ENCODE measurements at regions not wholly inside any gene's neighbourhood (a gene's known extent, or its start where the extent isn't known, plus 50 kb on each side); places are given as distances from the start of the nearest gene placed in this dataset.
A peak's percentile ranks its signal among the peaks of the same experiment; 100 is the strongest.

DNA sequence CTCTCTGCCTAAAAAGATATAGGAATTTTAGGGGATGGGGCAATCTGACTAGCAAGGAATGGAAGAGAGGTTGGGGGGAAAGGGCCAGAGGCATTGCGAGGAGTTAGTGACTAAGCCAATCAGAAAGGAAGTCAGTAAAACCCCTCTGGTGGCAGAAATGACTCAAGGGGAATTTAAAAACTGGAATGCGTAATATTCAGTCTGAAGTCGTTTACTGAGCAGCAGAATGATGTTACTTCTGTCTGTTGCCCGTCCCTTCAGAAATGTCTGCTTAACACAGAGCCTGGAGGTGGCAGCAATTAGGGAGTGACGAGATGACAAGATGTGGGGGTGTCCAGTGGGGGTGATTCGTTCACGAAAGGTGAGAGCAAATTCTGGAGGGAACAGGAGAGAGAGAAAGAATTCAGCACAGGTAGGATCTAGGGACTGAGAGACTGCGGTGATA, 107.7 kb upstream of the CLMP start:
- peak; percentile 66 for DNase-seq

DNA sequence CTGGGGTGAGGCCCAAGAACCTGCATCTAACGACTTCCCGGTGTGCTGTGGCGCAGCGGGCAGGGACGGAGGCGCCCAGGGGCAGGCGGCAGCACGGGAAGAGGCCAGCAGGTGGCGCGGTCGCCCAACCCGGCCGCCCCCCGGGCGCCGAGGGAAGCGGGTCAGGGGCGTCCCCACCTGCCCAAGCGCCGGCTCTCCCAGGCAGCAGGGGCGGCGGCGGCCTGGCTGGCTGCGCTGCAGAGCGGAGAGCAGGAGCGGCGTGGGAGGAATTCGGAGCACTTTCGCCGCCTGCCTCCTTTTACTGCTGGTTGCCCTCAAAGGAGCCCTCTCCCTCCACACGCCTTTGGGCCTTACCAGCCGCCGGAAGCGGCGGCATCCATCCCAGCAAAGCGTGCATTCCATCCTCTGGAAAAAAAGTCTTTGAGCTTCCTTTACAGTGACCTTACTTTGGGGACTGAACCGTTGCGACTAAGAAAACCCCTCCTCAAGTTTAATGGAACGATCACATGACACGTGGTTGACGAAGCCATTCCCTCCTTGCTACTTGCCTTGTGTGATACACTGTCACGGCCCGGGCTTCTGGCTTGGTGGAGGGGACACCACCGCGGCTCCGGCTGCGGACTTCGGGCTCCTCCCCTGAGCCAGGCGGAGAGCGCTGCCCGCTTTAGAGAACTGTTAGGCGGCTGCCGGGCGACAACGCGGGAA, 106.8 kb upstream of the CLMP start:
- peak; percentile 92 for DNase-seq

GRCh38 chr11:123301013-123301591, 106.1 kb upstream of the CLMP start:
- no peak for DNase-seq

GRCh38 chr11:123299721-123300120, 104.7 kb upstream of the CLMP start:
- no peak for DNase-seq

GRCh38 chr11:123298488-123299447, 103.7 kb upstream of the CLMP start:
- DNase-seq, result peak; percentile 72

DNA sequence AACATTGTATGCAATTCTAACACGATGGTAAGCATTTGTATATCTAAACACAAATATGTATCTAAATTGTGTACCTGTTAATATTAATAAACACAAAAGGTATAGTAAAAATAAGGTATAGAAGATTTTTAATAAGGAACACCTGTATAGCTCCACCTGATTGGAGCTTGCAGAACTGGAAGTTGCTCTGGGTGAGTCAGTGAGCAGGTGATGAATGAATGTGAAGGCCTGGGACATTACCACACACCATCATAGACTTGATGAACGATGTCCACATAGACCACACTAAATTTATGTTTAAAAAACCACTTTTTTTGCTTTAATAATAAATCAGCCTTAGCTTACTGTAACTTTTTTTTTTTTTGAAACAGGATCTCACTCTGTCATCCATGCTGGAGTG, 97.6 kb upstream of the CLMP start:
- no peak for DNase-seq

DNA sequence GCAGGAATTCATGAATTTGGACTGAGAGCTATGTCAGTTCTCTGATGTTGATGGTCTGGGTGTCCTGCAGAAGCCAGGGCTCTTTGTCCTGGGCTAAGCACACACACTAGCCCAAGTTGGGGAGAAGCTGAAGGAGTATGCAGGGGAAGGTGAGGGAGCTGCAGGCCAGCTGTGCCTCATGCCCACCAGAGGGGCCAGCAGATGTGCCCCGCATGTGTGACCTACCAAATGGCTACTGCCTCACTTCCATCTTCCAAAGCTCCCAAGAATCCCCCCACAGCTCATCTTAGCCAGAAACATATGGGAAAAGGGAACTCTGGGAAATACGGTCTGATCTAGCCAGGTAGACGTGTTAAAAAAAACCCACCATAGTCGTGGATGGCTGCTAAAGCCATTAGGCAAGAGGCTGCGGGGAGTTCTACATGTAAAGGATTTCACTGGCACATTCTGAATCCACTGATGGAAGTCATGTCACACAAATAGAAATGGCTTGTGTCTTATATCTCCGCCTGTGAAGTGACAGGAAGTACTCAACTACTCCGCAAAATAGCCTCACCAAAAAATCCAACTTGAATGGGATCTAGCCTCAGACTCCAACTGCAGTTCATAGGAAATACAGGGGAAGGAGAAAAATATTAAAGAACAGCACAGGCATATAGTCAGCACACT, 96.3 kb upstream of the CLMP start:
- DNase-seq, result no peak

- no peak for DNase-seq
Observed at GRCh38 chr11:123286761-123287160, 91.7 kb upstream of the CLMP start.

- no peak for DNase-seq
Observed at GRCh38 chr11:123286255-123286654, 91.2 kb upstream of the CLMP start.

DNA sequence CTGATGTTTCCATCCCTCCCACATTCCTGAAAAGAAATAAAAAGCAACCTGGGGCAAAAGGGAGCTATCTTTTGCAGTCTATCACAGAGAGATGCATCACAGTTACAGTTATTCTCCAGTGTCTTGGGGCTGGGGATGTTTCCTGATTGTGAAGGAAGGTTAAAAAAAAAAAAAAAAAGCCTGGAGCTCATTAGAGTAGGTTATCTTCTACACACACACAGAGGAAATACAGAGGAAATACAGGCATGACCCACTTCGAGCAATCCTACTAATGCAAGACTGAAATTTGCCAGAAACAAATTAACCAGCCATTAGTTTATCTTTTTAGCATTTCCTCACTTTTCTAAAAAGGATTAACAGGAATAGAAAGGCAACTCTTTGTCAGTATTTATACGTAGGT, 89.4 kb upstream of the CLMP start:
- no peak for DNase-seq

DNA sequence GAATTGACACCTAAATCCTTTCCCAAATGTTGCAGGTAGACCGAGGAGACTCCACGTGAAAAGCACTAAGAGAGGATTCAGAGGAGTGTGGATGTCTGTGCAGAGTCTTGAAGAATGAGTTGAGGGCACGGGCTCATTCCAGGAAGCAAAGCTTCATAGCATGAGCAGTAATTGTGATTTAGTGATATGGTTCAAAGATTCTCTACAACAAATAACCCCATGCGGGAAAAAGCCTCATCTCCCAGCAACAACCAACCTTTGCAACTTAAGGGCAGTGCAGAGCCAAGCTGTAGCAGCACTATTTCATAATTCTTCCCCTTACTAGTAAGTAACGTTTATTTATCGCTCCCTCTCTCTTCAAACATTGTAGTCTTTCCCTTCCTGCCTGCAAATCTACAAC, 87.5 kb upstream of the CLMP start:
- DNase-seq, result no peak

DNA sequence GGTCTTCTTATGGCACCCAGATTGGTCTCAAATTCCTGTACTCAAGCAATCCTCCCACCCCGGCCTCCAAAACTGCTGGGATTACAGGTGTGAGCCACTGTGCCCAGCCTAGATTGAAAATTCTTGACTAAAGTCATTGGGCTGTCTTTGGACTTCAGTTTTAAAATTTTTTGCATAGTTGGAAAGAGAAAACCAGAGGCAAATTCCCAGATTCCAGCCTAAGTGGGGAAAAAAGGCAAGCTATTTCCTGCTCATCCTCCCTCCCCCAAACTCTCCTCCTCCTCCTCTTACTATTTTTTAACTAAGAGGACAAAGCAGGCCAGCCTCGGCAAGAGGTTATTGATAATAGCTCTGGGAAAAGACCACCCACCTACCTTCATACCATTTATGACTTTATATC, 78.6 kb upstream of the CLMP start:
- no peak for DNase-seq

- no peak for DNase-seq
Observed at GRCh38 chr11:123272565-123272964, 77.5 kb upstream of the CLMP start.

DNA sequence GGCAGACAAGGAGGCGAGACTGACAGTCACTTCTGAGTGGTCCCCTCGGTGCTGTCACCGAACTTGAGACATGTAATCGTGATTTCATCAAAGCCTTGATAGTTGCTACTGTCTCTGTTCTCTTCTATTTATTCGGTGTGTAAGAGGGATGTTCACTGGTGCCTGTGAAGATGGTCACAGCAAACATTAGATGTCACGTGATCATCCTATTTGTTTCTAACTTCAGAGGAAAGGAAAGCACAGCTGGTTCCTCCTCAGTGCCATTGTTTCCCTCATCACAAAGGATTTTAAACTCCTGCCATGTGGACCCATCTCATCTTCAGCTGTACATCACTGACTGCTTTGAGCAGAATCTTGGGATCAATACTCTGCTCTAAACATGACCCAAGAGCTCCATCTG, 73.1 kb upstream of the CLMP start:
- DNase-seq, result no peak

DNA sequence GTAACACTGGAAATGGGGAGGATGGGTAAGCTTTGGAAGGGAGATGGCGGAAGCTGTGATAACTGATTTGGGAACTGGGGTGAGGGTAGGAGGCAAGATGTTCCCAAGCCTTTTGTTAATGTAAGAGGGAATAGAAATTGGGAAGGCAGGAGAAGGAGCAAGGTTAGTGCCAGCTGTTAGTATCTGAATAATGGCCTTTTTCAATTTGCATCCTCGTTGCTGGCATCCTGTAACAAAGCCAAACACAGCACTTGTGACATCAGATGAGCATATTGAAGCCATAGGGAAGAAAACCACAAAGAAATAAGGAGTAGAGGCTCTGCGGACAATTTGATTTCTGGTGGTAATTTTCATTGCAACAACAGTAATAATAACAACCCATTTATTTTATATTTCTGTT, 70.9 kb upstream of the CLMP start:
- DNase-seq, result no peak

DNA sequence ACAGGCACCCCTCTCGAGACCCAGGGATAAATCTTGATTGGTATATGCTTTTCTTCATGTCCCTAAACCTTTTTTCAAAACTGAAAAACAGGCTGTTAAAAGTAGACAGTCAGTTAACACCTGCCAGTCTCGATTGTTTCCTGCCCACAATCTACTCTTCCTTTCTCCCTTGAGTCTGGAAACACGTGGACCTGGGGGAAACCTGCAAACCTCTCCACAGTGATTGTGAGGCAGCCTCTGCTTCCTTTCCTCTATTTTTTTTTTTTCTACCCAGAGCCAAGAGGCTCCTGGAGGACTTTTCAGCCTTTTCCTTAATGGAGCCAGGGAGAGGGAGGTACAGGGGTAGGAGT, 69.4 kb upstream of the CLMP start:
- DNase-seq, result peak; percentile 71

- DNase-seq, result peak; percentile 92
Observed at GRCh38 chr11:123261345-123262106, 66.5 kb upstream of the CLMP start.

DNA sequence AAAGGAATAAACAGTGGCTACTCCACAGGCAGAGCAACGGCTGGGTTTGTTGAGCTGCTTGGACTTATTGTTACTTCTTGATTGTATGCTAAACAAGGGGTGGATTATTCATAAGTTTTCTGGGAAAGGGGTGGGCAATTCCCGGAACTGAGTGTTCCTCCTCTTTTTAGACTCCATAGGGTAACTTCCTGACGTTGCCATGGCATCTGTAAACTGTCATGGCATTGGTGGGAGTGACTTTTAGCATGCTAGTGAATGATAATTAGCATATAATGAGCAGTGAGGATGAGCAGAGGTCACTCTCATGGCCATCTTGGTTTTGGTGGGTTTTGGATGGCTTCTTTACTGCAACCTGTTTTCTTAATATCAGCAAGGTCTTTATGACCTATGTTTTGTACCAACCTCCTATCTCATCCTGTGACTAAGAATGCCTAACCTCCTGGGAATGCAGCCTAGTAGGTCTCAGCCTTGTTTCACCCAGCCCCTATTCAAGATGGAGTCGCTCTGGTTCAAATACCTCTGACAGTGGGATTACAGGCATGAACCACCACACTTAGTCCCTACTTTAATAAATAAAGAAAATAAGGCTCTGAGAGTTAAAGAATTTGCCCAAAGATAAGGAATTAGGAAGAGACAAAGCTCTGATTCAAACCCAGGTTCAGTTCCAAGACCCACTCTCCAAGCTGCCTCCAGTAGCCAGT, 65.6 kb upstream of the CLMP start:
- no peak for DNase-seq

GRCh38 chr11:123258877-123259276, 63.8 kb upstream of the CLMP start:
- no peak for DNase-seq

- no peak for DNase-seq
Observed at GRCh38 chr11:123257370-123257769, 62.3 kb upstream of the CLMP start.

- no peak for DNase-seq
Observed at GRCh38 chr11:123255909-123256308, 60.9 kb upstream of the CLMP start.

DNA sequence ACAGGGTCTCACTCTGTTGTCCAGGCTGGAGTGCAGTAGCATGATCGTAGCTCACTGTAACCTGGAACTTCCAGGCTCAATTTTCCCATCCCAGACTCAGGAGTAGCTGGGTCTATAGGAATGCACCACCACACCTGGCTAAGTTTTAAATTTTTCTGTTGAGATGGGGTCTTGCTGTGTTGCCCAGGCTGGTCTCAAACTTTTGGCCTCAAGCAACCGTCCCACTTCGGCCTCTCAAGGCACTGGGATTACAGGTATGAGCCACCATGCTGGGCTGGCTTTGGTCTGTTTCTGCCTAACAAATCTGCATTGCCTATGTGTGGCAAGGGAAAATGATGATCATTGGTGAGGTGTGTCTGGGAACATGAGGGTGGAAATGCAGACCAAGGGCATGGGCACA, 59.3 kb upstream of the CLMP start:
- no peak for DNase-seq
